MM.1S (cell line): ENCODE measurements at regions not wholly inside any gene's neighbourhood (a gene's known extent, or its start where the extent isn't known, plus 50 kb on each side); places are given as distances from the start of the nearest gene placed in this dataset.

Experiments
- DNase-seq: peaks from one replicate; pipeline ENCODE4 v3.0.0-alpha.2; 2015
- H2AFZ ChIP-seq: fragments of 300-600 bp; sonication (generic); 2 replicates; pipeline ENCODE4 v1.6.0; 2016; ENCODE audit warnings: antibody characterized with exemption, low read length
- H3F3A ChIP-seq: fragments of 300-600 bp; sonication (generic); 2 replicates; pipeline ENCODE4 v1.6.1; 2016; ENCODE audit warnings: mild to moderate bottlenecking, antibody characterized with exemption, low read length, moderate library complexity, mixed read lengths; ENCODE audit not compliant: insufficient read depth
- H3K27ac ChIP-seq: fragments of 300-600 bp; sonication (generic); 2 replicates; pipeline ENCODE4 v1.5.1; 2016; ENCODE audit warnings: mild to moderate bottlenecking, low read length
- H3K27me3 ChIP-seq: fragments of 300-600 bp; sonication (generic); replicated peaks from 2 replicates; pipeline ENCODE4 v1.6.0; 2016; ENCODE audit warnings: low read length; ENCODE audit not compliant: insufficient read depth
- H3K36me3 ChIP-seq: fragments of 300-600 bp; sonication (generic); replicated peaks from 2 replicates; pipeline ENCODE4 v1.6.1; 2016; ENCODE audit warnings: mild to moderate bottlenecking, low read length, mixed read lengths; ENCODE audit not compliant: insufficient read depth
- H3K4me1 ChIP-seq: fragments of 300-600 bp; sonication (generic); 2 replicates; pipeline ENCODE4 v1.6.1; 2016; ENCODE audit warnings: low read length, mixed read lengths
- H3K4me2 ChIP-seq: fragments of 300-600 bp; sonication (generic); 2 replicates; pipeline ENCODE4 v1.6.0; 2016; ENCODE audit warnings: low read depth, low read length
- H3K4me3 ChIP-seq: fragments of 300-600 bp; sonication (generic); 2 replicates; pipeline ENCODE4 v1.5.1; 2016; ENCODE audit warnings: low read length, mixed read lengths
- H3K79me2 ChIP-seq: fragments of 300-600 bp; sonication (generic); 2 replicates; pipeline ENCODE4 v1.6.1; 2016; ENCODE audit warnings: mixed run types, low read length, mixed read lengths
- H3K9ac ChIP-seq: fragments of 300-600 bp; sonication (generic); 2 replicates; pipeline ENCODE4 v1.6.1; 2016; ENCODE audit warnings: low read length, mixed read lengths
- H3K9me2 ChIP-seq: fragments of 300-600 bp; sonication (generic); replicated peaks from 2 replicates; pipeline ENCODE4 v1.6.1; 2016; ENCODE audit warnings: mild to moderate bottlenecking, low read length, mixed read lengths; ENCODE audit not compliant: insufficient read depth
- H3K9me3 ChIP-seq: fragments of 300-600 bp; sonication (generic); replicated peaks from 2 replicates; pipeline ENCODE4 v1.6.1; 2016; ENCODE audit warnings: mild to moderate bottlenecking, low read length, mixed read lengths; ENCODE audit not compliant: insufficient read depth
- H4K20me1 ChIP-seq: fragments of 300-600 bp; sonication (generic); 2 replicates; pipeline ENCODE4 v1.6.1; 2016; ENCODE audit warnings: mild to moderate bottlenecking, low read length, moderate library complexity, mixed read lengths; ENCODE audit not compliant: insufficient read depth
- EZH2 ChIP-seq: fragments of 300-600 bp; sonication (generic); optimal IDR thresholded peaks from 2 replicates; pipeline ENCODE3; 2017; ENCODE audit warnings: low read depth, mild to moderate bottlenecking, antibody characterized with exemption, low read length, mixed read lengths
- EZH2phosphoT487 ChIP-seq: fragments of 300-600 bp; sonication (generic); IDR thresholded peaks from 2 replicates; pipeline ENCODE4 v1.6.1; 2018; ENCODE audit warnings: antibody characterized with exemption, low read length
- TF ChIP-seq, protein P1 (sequence below): fragments of 300-600 bp; sonication (generic); IDR thresholded peaks from 2 replicates; pipeline ENCODE4 v1.5.1; 2016; ENCODE audit warnings: antibody characterized with exemption, low read length, mixed read lengths

DNA sequence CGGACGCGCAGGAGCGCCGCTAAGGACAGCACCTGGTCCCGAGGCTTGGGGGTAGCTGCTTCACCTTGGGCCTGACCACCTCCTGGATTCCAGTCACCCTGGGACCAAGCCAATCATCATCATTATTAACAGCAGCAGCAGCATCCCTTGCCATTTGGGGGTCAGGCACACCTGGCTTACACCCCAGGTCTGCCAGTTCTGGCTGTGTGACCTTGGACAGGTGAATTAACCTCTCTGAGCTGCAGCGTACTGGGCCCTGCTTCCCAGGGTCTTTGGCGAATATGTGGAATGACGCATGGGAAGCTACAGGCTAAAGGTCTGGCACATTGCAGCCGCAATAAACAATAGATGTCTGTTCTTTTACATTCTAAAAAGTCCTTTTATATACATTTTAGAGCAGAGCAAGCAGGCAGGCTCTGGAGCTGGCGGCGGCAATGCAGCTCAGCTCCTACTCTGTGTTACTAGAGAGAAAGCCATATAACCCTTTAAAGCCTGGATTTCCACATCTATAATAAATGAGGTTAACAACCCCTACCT lies 97.8 kb upstream of the CPLX2 start:
- H3K4me3 ChIP-seq: no peak overlapping the region
- no peaks in the 10 kb centered on the region for H3K36me3 ChIP-seq
- H3K9me3 ChIP-seq: no peaks in the 10 kb centered on the region
- H3K9ac ChIP-seq: no peak overlapping the region
- H2AFZ ChIP-seq: no peak overlapping the region
- no peaks in the 10 kb centered on the region for H3F3A ChIP-seq
- no peak for DNase-seq
- no peaks in the 10 kb centered on the region for H3K4me1 ChIP-seq
- TF ChIP-seq, protein P1, sequence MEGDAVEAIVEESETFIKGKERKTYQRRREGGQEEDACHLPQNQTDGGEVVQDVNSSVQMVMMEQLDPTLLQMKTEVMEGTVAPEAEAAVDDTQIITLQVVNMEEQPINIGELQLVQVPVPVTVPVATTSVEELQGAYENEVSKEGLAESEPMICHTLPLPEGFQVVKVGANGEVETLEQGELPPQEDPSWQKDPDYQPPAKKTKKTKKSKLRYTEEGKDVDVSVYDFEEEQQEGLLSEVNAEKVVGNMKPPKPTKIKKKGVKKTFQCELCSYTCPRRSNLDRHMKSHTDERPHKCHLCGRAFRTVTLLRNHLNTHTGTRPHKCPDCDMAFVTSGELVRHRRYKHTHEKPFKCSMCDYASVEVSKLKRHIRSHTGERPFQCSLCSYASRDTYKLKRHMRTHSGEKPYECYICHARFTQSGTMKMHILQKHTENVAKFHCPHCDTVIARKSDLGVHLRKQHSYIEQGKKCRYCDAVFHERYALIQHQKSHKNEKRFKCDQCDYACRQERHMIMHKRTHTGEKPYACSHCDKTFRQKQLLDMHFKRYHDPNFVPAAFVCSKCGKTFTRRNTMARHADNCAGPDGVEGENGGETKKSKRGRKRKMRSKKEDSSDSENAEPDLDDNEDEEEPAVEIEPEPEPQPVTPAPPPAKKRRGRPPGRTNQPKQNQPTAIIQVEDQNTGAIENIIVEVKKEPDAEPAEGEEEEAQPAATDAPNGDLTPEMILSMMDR: no peak
- no peak for TF ChIP-seq EZH2
- no peak for TF ChIP-seq EZH2phosphoT487
- H3K4me2 ChIP-seq: no peak overlapping the region; the same call in 1 of the 2 replicates
- no peaks in the 10 kb centered on the region for H4K20me1 ChIP-seq
- no peaks in the 10 kb centered on the region for H3K9me2 ChIP-seq
- H3K79me2 ChIP-seq: no peaks in the 10 kb centered on the region
- H3K27me3 ChIP-seq: peaks cover 21% of the 10 kb centered on the region
- H3K27ac ChIP-seq: no peak overlapping the region

DNA sequence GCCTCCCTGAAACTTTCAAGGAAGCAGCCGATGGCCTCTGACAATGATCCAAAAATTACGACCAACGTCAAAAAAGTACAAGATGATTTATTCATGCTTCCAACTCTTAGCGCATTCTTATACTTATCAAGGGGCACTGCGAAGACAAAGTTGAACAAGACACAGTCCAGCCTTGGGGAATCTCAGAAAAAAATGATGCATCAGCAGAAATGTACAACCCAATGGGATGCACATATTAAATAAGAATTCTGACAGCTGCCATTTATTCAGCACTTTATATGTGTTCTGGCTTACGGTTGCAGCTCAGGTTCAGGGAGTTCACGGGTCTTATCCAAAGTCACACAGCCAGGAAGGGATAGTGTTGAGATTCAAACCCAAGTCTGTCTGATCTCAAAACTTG lies 96.0 kb upstream of the CPLX2 start:
- no peak overlapping the region for H2AFZ ChIP-seq
- H3K27ac ChIP-seq: no peak overlapping the region
- DNase-seq: no peak
- TF ChIP-seq EZH2 (no peak), EZH2phosphoT487 (no peak)
- TF ChIP-seq, protein P1: no peak
- H3K9me2 ChIP-seq: no peaks in the 10 kb centered on the region
- H3F3A ChIP-seq: no peaks in the 10 kb centered on the region
- H3K4me3 ChIP-seq: no peak overlapping the region
- no peaks in the 10 kb centered on the region for H4K20me1 ChIP-seq
- H3K4me2 ChIP-seq: no peak overlapping the region
- no peak overlapping the region for H3K9ac ChIP-seq
- no peaks in the 10 kb centered on the region for H3K36me3 ChIP-seq
- H3K9me3 ChIP-seq: no peaks in the 10 kb centered on the region
- no peaks in the 10 kb centered on the region for H3K79me2 ChIP-seq
- H3K4me1 ChIP-seq: no peaks in the 10 kb centered on the region
- H3K27me3 ChIP-seq: peaks cover 21% of the 10 kb centered on the region

DNA sequence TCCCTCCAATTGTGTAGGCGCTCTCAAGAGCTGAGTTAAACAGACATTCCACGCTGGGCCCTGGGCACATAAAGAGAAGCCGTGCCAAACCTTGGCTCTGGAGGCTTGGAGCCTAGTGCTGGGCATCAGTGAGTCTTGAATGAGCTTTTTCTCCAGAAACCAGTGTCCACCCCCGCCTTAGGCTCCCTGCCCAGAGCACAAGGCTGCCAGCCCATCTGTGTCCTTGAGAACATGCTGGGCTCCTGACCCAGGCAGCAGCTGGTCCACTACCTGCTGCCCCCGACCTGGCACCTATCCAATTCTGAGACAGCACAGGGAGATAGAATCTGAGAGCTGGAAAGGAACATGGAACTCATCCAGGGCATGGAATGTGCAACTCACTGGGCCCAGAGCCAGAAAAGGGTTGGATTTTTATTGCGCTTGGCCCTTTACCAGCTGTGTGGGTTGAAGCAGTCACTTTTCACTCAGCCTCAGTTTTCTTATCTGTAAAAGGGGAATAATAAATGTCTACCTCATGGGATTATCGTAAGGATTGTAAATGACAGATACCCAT lies 92.4 kb upstream of the CPLX2 start:
- H3K79me2 ChIP-seq: no peaks in the 10 kb centered on the region
- no peak for TF ChIP-seq EZH2
- TF ChIP-seq, protein P1: no peak
- TF ChIP-seq EZH2phosphoT487: no peak
- no peaks in the 10 kb centered on the region for H3K4me1 ChIP-seq
- no peak overlapping the region for H3K27ac ChIP-seq
- no peak overlapping the region for H3K4me3 ChIP-seq
- no peak overlapping the region for H3K4me2 ChIP-seq
- no peaks in the 10 kb centered on the region for H3F3A ChIP-seq
- DNase-seq: no peak
- no peak overlapping the region for H2AFZ ChIP-seq
- no peak overlapping the region for H3K9ac ChIP-seq
- H4K20me1 ChIP-seq: no peaks in the 10 kb centered on the region
- no peaks in the 10 kb centered on the region for H3K9me3 ChIP-seq
- no peaks in the 10 kb centered on the region for H3K27me3 ChIP-seq
- H3K36me3 ChIP-seq: no peaks in the 10 kb centered on the region
- H3K9me2 ChIP-seq: no peaks in the 10 kb centered on the region
